Activated CD8-positive, alpha-beta memory T cell treated with anti-CD3 and anti-CD28 coated beads for 1 hour (primary cell): ENCODE measurements at regions not wholly inside any gene's neighbourhood (a gene's known extent, or its start where the extent isn't known, plus 50 kb on each side); places are given as distances from the start of the nearest gene placed in this dataset.
"Not testable (repeated sequence)": the region's sequence is repeated elsewhere in the genome, so short reads cannot be mapped to it uniquely, and the experiment has no call there.

Experiments
- DNase-seq, 2 donors: peaks; one replicate each; pipeline ENCODE4 v3.0.0-alpha.2; 2020; ENCODE audit warnings: low read depth in 1 of 2; ENCODE audit errors: extremely low read depth in 1 of 2

- no peak for DNase-seq
These were observed 91.2 kb upstream of the CREB1 start for GRCh38 chr2:207438414-207439126.

GRCh38 chr2:207439881-207440280, 89.9 kb upstream of the CREB1 start:
- DNase-seq: not testable (repeated sequence)

- no peak for DNase-seq
These were observed 85.0 kb upstream of the CREB1 start for GRCh38 chr2:207444756-207445155.

- no peak for DNase-seq
These were observed 83.1 kb upstream of the CREB1 start for GRCh38 chr2:207446653-207447052.

- no peak for DNase-seq
These were observed 81.8 kb upstream of the CREB1 start for GRCh38 chr2:207448006-207448405.

GRCh38 chr2:207449642-207450165, 80.1 kb upstream of the CREB1 start:
- no peak for DNase-seq

- DNase-seq: no peak
These were observed 79.6 kb upstream of the CREB1 start for GRCh38 chr2:207450186-207450585.

- DNase-seq: no peak
These were observed 71.2 kb upstream of the CREB1 start for GRCh38 chr2:207458582-207458981.

GRCh38 chr2:207459990-207460757, 69.6 kb upstream of the CREB1 start:
- no peak for DNase-seq

- DNase-seq: no peak
These were observed 66.3 kb upstream of the CREB1 start for GRCh38 chr2:207463433-207463832.

GRCh38 chr2:207464007-207464406, 65.8 kb upstream of the CREB1 start:
- DNase-seq: no peak

- DNase-seq: no peak
These were observed 63.9 kb upstream of the CREB1 start for GRCh38 chr2:207465894-207466293.

GRCh38 chr2:207467716-207468347, 61.9 kb upstream of the CREB1 start:
- no peak for DNase-seq

- DNase-seq: no peak
These were observed 61.3 kb upstream of the CREB1 start for GRCh38 chr2:207468488-207468887.

GRCh38 chr2:207469451-207469850, 60.3 kb upstream of the CREB1 start:
- DNase-seq: no peak

- DNase-seq: no peak
These were observed 59.6 kb upstream of the CREB1 start for GRCh38 chr2:207469943-207470729.

- DNase-seq: no peak
These were observed 58.5 kb upstream of the CREB1 start for GRCh38 chr2:207471261-207471660.

GRCh38 chr2:207472343-207473048, 57.3 kb upstream of the CREB1 start:
- no peak for DNase-seq

GRCh38 chr2:207473049-207473930, 56.5 kb upstream of the CREB1 start:
- no peak for DNase-seq
